ENCODE measurements at regions not wholly inside any gene's neighbourhood (a gene's known extent, or its start where the extent isn't known, plus 50 kb on each side); places are given as distances from the start of the nearest gene placed in this dataset.

GRCh38 chr12:130081117-130081805 is 81.0 kb upstream of the FZD10 start:
- H3K9me3 Mint-ChIP-seq = peaks cover 11% of the 10 kb centered on the region
- H3K36me3 Mint-ChIP-seq (ENCODE audit: insufficient read depth) = no peaks in the 10 kb centered on the region
- no peak overlapping the region for H3K27ac Mint-ChIP-seq (ENCODE audit: low read depth)
- H3K4me1 Mint-ChIP-seq = no peaks in the 10 kb centered on the region
- ATAC-seq (replicated peaks; ENCODE audit: extremely low read depth, poor library complexity, severe bottlenecking) = no peak
- peaks cover 12% of the 10 kb centered on the region for H3K27me3 Mint-ChIP-seq
- H3K4me3 Mint-ChIP-seq = no peak overlapping the region
- DNase-seq (ENCODE audit: low spot score in 2 of 2) = no peak

DNA sequence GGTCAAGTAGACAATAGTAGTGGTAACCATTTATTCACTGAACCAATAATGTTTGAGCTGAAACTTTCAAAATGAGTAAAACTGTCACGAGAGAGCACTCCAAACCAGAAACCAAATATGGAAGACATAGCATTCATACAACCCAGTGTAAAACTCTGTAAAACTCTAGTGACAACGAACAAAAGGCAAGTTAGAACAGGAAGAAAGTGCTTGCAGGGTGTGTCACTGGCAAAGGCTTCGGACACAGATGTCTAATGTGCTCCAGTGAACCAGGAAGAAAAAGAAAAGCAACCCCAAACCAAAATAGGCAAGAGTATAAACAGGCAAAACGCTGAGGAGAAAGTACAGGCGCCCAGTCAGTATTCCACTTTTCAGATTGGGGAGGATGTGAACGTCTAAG is 79.3 kb upstream of the FZD10 start:
- Mint-ChIP-seq H3K4me3 (no peak overlapping the region), H3K9me3 (peaks cover 5% of the 10 kb centered on the region), H3K27me3 (no peaks in the 10 kb centered on the region), H3K36me3 (ENCODE audit: insufficient read depth) (no peaks in the 10 kb centered on the region), H3K27ac (ENCODE audit: low read depth) (no peak overlapping the region), H3K4me1 (no peaks in the 10 kb centered on the region)
- ATAC-seq (replicated peaks; ENCODE audit: extremely low read depth, poor library complexity, severe bottlenecking) (no peak), DNase-seq (ENCODE audit: low spot score in 2 of 2) (no peak)

DNA sequence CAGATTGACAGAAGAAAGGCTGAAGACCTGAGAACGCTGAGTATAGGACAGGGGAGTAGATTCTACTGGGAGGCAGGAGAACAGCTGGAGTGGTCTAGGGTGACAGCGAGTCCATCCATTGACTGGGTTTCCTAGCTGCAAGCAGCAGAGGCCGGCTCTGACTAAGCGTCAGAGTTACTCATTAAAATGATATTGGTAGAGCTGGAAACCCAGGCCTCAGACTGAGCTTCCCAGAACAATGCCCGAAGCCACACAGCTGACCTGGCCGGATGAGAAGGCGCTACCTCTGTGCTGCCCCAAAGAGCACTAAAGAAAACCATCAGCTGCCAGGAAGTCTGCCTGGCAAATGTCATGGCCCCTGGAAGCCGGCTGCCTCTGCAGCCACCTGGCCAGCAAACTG is 78.5 kb upstream of the FZD10 start:
- DNase-seq (ENCODE audit: low spot score in 2 of 2) = no peak
- Mint-ChIP-seq H3K27me3 (no peaks in the 10 kb centered on the region), H3K36me3 (ENCODE audit: insufficient read depth) (no peaks in the 10 kb centered on the region), H3K27ac (ENCODE audit: low read depth) (no peak overlapping the region), H3K4me1 (no peaks in the 10 kb centered on the region), H3K4me3 (no peak overlapping the region), H3K9me3 (peaks cover 5% of the 10 kb centered on the region)
- ATAC-seq (replicated peaks; ENCODE audit: extremely low read depth, poor library complexity, severe bottlenecking) = no peak

GRCh38 chr12:130084359-130084758 is 77.9 kb upstream of the FZD10 start:
- ATAC-seq (replicated peaks; ENCODE audit: extremely low read depth, poor library complexity, severe bottlenecking) = no peak
- H3K4me1 Mint-ChIP-seq = no peaks in the 10 kb centered on the region
- no peak overlapping the region for H3K27ac Mint-ChIP-seq (ENCODE audit: low read depth)
- no peak overlapping the region for H3K4me3 Mint-ChIP-seq
- no peaks in the 10 kb centered on the region for H3K36me3 Mint-ChIP-seq (ENCODE audit: insufficient read depth)
- no peaks in the 10 kb centered on the region for H3K27me3 Mint-ChIP-seq
- H3K9me3 Mint-ChIP-seq = peaks cover 5% of the 10 kb centered on the region
- DNase-seq (ENCODE audit: low spot score in 2 of 2) = no peak

GRCh38 chr12:130086248-130086647 is 76.0 kb upstream of the FZD10 start:
- no peak for DNase-seq (ENCODE audit: low spot score in 2 of 2)
- Mint-ChIP-seq H3K36me3 (ENCODE audit: insufficient read depth) (no peaks in the 10 kb centered on the region), H3K27me3 (no peaks in the 10 kb centered on the region), H3K4me1 (no peaks in the 10 kb centered on the region), H3K9me3 (peaks cover 17% of the 10 kb centered on the region), H3K4me3 (peak overlapping the region; percentile 17), H3K27ac (ENCODE audit: low read depth) (no peak overlapping the region)
- ATAC-seq (replicated peaks; ENCODE audit: extremely low read depth, poor library complexity, severe bottlenecking) = no peak

- Mint-ChIP-seq H3K27ac (ENCODE audit: low read depth) (no peak overlapping the region), H3K9me3 (peaks cover 22% of the 10 kb centered on the region), H3K4me1 (no peaks in the 10 kb centered on the region), H3K36me3 (ENCODE audit: insufficient read depth) (no peaks in the 10 kb centered on the region), H3K4me3 (peak overlapping the region; percentile 17), H3K27me3 (no peaks in the 10 kb centered on the region)
- DNase-seq (ENCODE audit: low spot score in 2 of 2) = no peak
- no peak for ATAC-seq (replicated peaks; ENCODE audit: extremely low read depth, poor library complexity, severe bottlenecking)
Observed at GRCh38 chr12:130086797-130087196, 75.5 kb upstream of the FZD10 start.

- Mint-ChIP-seq H3K27ac (ENCODE audit: low read depth) (no peak overlapping the region), H3K9me3 (peaks cover 27% of the 10 kb centered on the region), H3K4me3 (no peak overlapping the region), H3K4me1 (no peaks in the 10 kb centered on the region), H3K27me3 (no peaks in the 10 kb centered on the region), H3K36me3 (ENCODE audit: insufficient read depth) (no peaks in the 10 kb centered on the region)
- ATAC-seq (replicated peaks; ENCODE audit: extremely low read depth, poor library complexity, severe bottlenecking) = no peak
- DNase-seq (ENCODE audit: low spot score in 2 of 2) = no peak
Observed at GRCh38 chr12:130087222-130087621, 75.0 kb upstream of the FZD10 start.

GRCh38 chr12:130088504-130088903 is 73.8 kb upstream of the FZD10 start:
- Mint-ChIP-seq H3K36me3 (ENCODE audit: insufficient read depth) (no peaks in the 10 kb centered on the region), H3K4me1 (no peaks in the 10 kb centered on the region), H3K9me3 (peaks cover 22% of the 10 kb centered on the region), H3K27me3 (no peaks in the 10 kb centered on the region), H3K4me3 (no peak overlapping the region), H3K27ac (ENCODE audit: low read depth) (no peak overlapping the region)
- DNase-seq (ENCODE audit: low spot score in 2 of 2) = no peak
- no peak for ATAC-seq (replicated peaks; ENCODE audit: extremely low read depth, poor library complexity, severe bottlenecking)

- H3K9me3 Mint-ChIP-seq = peaks cover 27% of the 10 kb centered on the region
- H3K36me3 Mint-ChIP-seq (ENCODE audit: insufficient read depth) = no peaks in the 10 kb centered on the region
- ATAC-seq (replicated peaks; ENCODE audit: extremely low read depth, poor library complexity, severe bottlenecking) = no peak
- no peak overlapping the region for H3K27ac Mint-ChIP-seq (ENCODE audit: low read depth)
- no peak overlapping the region for H3K4me3 Mint-ChIP-seq
- no peak for DNase-seq (ENCODE audit: low spot score in 2 of 2)
- H3K27me3 Mint-ChIP-seq = peaks cover 9% of the 10 kb centered on the region
- H3K4me1 Mint-ChIP-seq = no peaks in the 10 kb centered on the region
Observed at GRCh38 chr12:130090542-130090941, 71.7 kb upstream of the FZD10 start.

DNA sequence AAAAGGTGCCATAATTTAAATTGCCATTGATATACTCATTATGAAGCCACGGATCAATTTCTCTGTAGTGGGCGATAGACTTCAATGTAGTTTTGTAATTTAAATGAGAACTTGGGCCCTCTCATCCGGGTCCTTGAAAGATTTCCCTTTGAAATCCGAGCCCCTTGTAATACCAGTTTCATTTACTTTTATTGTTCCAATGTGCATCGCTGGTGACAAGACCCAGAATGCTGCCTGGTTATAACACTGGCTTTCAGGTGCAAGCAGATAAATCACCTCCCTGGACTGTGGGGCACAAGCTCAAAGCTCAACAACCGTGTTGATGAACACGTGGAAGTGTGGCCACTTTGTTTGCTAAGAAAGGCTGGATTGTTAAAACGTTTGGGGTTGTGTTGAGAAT is 68.9 kb upstream of the FZD10 start:
- H3K27me3 Mint-ChIP-seq = peaks cover 9% of the 10 kb centered on the region

DNA sequence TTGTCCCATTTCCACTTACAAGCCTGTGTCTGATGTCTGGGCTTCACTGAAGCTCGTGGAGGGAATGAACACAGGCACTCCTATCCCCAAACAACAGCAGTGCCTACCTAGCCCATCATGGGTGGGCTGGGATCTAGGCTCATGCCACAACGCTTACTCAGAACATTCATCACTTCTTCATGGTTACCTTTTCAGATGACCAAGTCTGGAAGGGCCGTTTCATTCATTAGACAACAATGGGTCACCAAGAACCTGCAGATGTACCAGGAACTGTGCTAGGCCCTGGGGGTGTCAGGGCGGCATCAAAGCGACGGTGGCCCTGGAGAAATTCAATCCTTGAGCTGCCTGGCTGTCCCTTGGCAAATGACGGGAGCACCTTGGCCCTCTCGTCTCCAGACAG is 64.9 kb upstream of the FZD10 start:
- H3K4me1 Mint-ChIP-seq = no peaks in the 10 kb centered on the region
- ATAC-seq (replicated peaks; ENCODE audit: extremely low read depth, poor library complexity, severe bottlenecking) (no peak), DNase-seq (ENCODE audit: low spot score in 2 of 2) (no peak)
- H3K27ac Mint-ChIP-seq (ENCODE audit: low read depth) = no peak overlapping the region
- H3K9me3 Mint-ChIP-seq = peaks cover 5% of the 10 kb centered on the region
- H3K4me3 Mint-ChIP-seq = no peak overlapping the region
- H3K36me3 Mint-ChIP-seq (ENCODE audit: insufficient read depth) = no peaks in the 10 kb centered on the region
- peaks cover 9% of the 10 kb centered on the region for H3K27me3 Mint-ChIP-seq

More for the DNA sequence above, 68.9 kb upstream of the FZD10 start:
- H3K9me3 Mint-ChIP-seq = peaks cover 27% of the 10 kb centered on the region
- H3K4me1 Mint-ChIP-seq = no peaks in the 10 kb centered on the region
- no peak overlapping the region for H3K4me3 Mint-ChIP-seq
- DNase-seq (ENCODE audit: low spot score in 2 of 2) = no peak
- no peaks in the 10 kb centered on the region for H3K36me3 Mint-ChIP-seq (ENCODE audit: insufficient read depth)
- ATAC-seq (replicated peaks; ENCODE audit: extremely low read depth, poor library complexity, severe bottlenecking) = no peak
- no peak overlapping the region for H3K27ac Mint-ChIP-seq (ENCODE audit: low read depth)

DNA sequence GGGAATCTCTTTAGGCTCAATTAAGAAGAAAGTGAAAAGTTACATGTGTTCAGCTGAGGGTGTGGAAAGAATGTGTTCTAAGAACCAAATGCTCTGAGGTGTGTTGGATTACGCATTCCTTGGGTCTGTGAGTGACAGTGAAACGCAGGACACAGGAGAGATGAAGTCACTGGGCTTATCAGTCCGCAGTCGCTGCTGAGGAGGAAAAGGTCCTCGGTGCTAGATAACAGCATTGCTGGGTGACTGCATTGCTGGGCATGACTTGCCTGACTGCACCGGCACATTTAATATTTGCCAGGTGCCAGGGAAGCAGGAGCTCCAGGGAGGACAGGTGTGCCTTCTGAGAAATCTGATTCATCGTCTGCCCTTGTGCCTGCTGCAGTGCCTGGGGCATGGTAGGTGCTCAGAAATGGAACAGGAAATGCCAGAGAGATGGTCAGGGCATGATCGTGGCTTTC is 64.4 kb upstream of the FZD10 start:
- Mint-ChIP-seq H3K36me3 (ENCODE audit: insufficient read depth) (no peaks in the 10 kb centered on the region), H3K9me3 (peaks cover 5% of the 10 kb centered on the region), H3K4me1 (no peaks in the 10 kb centered on the region), H3K27ac (ENCODE audit: low read depth) (no peak overlapping the region), H3K27me3 (peaks cover 9% of the 10 kb centered on the region), H3K4me3 (no peak overlapping the region)
- ATAC-seq (replicated peaks; ENCODE audit: extremely low read depth, poor library complexity, severe bottlenecking) = no peak
- DNase-seq (ENCODE audit: low spot score in 2 of 2) = no peak

DNA sequence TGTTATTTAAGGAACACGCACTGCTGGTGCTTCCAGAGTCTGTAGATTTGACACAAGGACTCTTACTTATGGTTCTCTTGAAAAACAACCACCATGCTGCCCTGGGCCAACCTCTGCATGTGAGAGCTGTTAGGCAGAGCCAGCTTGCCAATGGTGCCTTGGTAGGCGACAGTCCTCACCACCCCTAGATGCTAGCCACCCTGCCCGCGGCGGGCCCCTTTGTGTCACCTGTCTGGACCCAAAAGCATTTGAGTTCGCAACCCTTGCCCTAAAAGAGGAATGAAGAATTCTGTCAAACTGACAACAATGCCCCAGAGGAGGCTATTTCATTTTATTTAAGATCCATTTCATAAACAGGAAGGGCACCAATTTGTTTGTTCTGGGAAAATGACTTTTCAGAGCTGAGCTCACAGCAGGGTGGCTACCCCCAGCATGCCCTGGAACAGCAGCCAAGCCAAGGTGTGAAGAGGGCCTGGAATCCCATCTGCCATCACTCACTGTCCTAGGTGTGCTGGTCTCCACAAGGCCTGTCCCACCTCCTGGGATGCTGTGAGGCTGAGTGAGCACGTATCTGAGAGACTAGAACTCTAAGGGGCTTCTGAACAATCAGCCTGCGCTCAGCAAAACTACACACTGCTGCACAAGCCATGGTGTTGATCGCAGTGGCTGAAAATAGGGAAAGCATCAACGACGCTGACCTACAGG is 63.8 kb upstream of the FZD10 start:
- Mint-ChIP-seq H3K9me3 (peaks cover 5% of the 10 kb centered on the region), H3K36me3 (ENCODE audit: insufficient read depth) (no peaks in the 10 kb centered on the region), H3K4me1 (no peaks in the 10 kb centered on the region), H3K27me3 (peaks cover 9% of the 10 kb centered on the region), H3K27ac (ENCODE audit: low read depth) (no peak overlapping the region), H3K4me3 (no peak overlapping the region)
- ATAC-seq (replicated peaks; ENCODE audit: extremely low read depth, poor library complexity, severe bottlenecking) (no peak), DNase-seq (ENCODE audit: low spot score in 2 of 2) (no peak)
